SK-N-SH treated with all-trans-retinoic acid at 6 μM for 48 hours (cell line): ENCODE measurements at regions not wholly inside any gene's neighbourhood (a gene's known extent, or its start where the extent isn't known, plus 50 kb on each side); places are given as distances from the start of the nearest gene placed in this dataset.

Experiments used
- ATAC-seq: fragments of 200-7000 bp; cut with Tn5 transposase; 3 replicates; pipeline ENCODE4 v1.9.1; 2020; ENCODE audit warnings: mild to moderate bottlenecking, moderate library complexity
- ARNTL ChIP-seq: fragments of 450-650 bp; formaldehyde crosslinking; IDR thresholded peaks from 2 replicates; pipeline ENCODE4 v1.5.0; 2020; ENCODE audit warnings: low read depth, mild to moderate bottlenecking, moderate library complexity, borderline replicate concordance
- BACH2 ChIP-seq: fragments of 250-450 bp; sonication (Bioruptor Pico); IDR thresholded peaks from 2 replicates; pipeline ENCODE4 v1.9.0; 2021; ENCODE audit warnings: mild to moderate bottlenecking, borderline replicate concordance
- ESRRG ChIP-seq: fragments of 250-450 bp; sonication (Bioruptor Pico); IDR thresholded peaks from 2 replicates; pipeline ENCODE4 v1.6.1; 2021; ENCODE audit warnings: mild to moderate bottlenecking
- GLIS3 ChIP-seq: fragments of 250-450 bp; sonication (Bioruptor Pico); IDR thresholded peaks from 2 replicates; pipeline ENCODE4 v1.5.0; 2020; ENCODE audit warnings: mild to moderate bottlenecking, moderate library complexity
- ISL1 ChIP-seq: fragments of 250-450 bp; sonication (Bioruptor Pico); IDR thresholded peaks from 2 replicates; pipeline ENCODE4 v2.1.2; 2022; ENCODE audit warnings: mild to moderate bottlenecking, moderate library complexity
- OSR1 ChIP-seq: fragments of 250-450 bp; sonication (Bioruptor Pico); IDR thresholded peaks from 2 replicates; pipeline ENCODE4 v1.8.0; 2022; ENCODE audit warnings: moderate library complexity, mild to moderate bottlenecking, inconsistent platforms
- PPARA ChIP-seq: fragments of 250-450 bp; sonication (Bioruptor Pico); IDR thresholded peaks from 2 replicates; pipeline ENCODE4 v1.5.0; 2020; ENCODE audit warnings: mild to moderate bottlenecking, borderline replicate concordance
- RARB ChIP-seq: fragments of 250-450 bp; sonication (Bioruptor Pico); IDR thresholded peaks from 2 replicates; pipeline ENCODE4 v1.8.0; 2021; ENCODE audit warnings: mild to moderate bottlenecking, moderate library complexity
- SNAI2 ChIP-seq: fragments of 250-450 bp; sonication (Bioruptor Pico); IDR thresholded peaks from 2 replicates; pipeline ENCODE4 v1.5.0; 2020; ENCODE audit warnings: mild to moderate bottlenecking, moderate library complexity
- TCF4 ChIP-seq: fragments of 250-450 bp; sonication (Bioruptor Pico); IDR thresholded peaks from 2 replicates; pipeline ENCODE4 v1.8.0; 2021; ENCODE audit warnings: mild to moderate bottlenecking, moderate library complexity, borderline replicate concordance
- TOX ChIP-seq: fragments of 250-450 bp; sonication (Bioruptor Pico); IDR thresholded peaks from 2 replicates; pipeline ENCODE4 v1.8.0; 2021; ENCODE audit warnings: mild to moderate bottlenecking, moderate library complexity, borderline replicate concordance
- ZC3H10 ChIP-seq: fragments of 250-450 bp; sonication (Bioruptor Pico); IDR thresholded peaks from 2 replicates; pipeline ENCODE4 v1.5.1; 2021; ENCODE audit warnings: mild to moderate bottlenecking, moderate library complexity
- ZFP3 ChIP-seq: fragments of 250-450 bp; sonication (Bioruptor Pico); IDR thresholded peaks from 2 replicates; pipeline ENCODE4 v1.5.0; 2020; ENCODE audit warnings: mild to moderate bottlenecking, moderate library complexity
- ZFP30 ChIP-seq: fragments of 450-650 bp; formaldehyde crosslinking; IDR thresholded peaks from 2 replicates; pipeline ENCODE4 v1.5.0; 2022; ENCODE audit warnings: mild to moderate bottlenecking, moderate library complexity
- ZNF565 ChIP-seq: fragments of 450-650 bp; formaldehyde crosslinking; conservative IDR thresholded peaks from 2 replicates; pipeline ENCODE4 v1.5.0; 2020; ENCODE audit warnings: low read depth, mild to moderate bottlenecking, moderate library complexity
- ZNF70 ChIP-seq: fragments of 450-650 bp; formaldehyde crosslinking; IDR thresholded peaks from 2 replicates; pipeline ENCODE4 v1.5.0; 2020; ENCODE audit warnings: mild to moderate bottlenecking, moderate library complexity
- ZNF8 ChIP-seq: fragments of 450-650 bp; formaldehyde crosslinking; IDR thresholded peaks from 2 replicates; pipeline ENCODE4 v1.5.0; 2020; ENCODE audit warnings: mild to moderate bottlenecking, moderate library complexity
- TF ChIP-seq, protein P1 (sequence below): fragments of 250-450 bp; sonication (Bioruptor Pico); IDR thresholded peaks from 2 replicates; pipeline ENCODE4 v1.5.1; 2020; ENCODE audit warnings: low read depth, mild to moderate bottlenecking, moderate library complexity
- TF ChIP-seq, protein P2 (sequence below): fragments of 250-450 bp; sonication (Bioruptor Pico); IDR thresholded peaks from 2 replicates; pipeline ENCODE4 v1.5.0; 2020; ENCODE audit warnings: mild to moderate bottlenecking, moderate library complexity
- TF ChIP-seq, protein P3 (sequence below): fragments of 250-450 bp; sonication (Bioruptor Pico); IDR thresholded peaks from 2 replicates; pipeline ENCODE4 v1.8.0; 2021; ENCODE audit warnings: low read depth, mild to moderate bottlenecking, moderate library complexity, borderline replicate concordance
- TF ChIP-seq, protein P4 (sequence below): fragments of 250-450 bp; sonication (Bioruptor Pico); IDR thresholded peaks from 2 replicates; pipeline ENCODE4 v1.5.1; 2021; ENCODE audit warnings: mild to moderate bottlenecking, moderate library complexity

DNA sequence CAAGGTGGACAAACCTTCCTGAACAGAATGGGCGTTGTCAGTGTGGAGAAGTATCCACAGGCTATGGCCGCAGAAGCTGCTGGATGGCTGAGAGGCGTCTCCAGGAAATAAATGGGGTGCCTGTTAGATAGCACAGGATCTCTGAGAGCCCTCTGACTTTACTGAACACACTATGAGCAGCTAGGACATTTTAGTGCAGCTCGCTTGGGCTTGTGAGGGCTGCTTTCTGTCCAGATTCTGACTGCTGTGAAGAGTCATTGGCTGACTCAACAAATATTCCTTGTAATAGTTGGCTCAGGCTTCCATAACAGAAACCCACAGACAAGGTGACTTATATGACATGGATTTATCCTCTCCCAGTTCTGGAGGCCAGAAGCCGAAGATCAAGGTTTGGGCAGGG lies 100.2 kb upstream of the SNTG2 start:
- TF ChIP-seq, protein P1, sequence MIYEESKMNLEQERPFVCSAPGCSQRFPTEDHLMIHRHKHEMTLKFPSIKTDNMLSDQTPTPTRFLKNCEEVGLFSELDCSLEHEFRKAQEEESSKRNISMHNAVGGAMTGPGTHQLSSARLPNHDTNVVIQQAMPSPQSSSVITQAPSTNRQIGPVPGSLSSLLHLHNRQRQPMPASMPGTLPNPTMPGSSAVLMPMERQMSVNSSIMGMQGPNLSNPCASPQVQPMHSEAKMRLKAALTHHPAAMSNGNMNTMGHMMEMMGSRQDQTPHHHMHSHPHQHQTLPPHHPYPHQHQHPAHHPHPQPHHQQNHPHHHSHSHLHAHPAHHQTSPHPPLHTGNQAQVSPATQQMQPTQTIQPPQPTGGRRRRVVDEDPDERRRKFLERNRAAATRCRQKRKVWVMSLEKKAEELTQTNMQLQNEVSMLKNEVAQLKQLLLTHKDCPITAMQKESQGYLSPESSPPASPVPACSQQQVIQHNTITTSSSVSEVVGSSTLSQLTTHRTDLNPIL = no peak
- TF ChIP-seq SNAI2 = no peak
- TF ChIP-seq ZFP3 = no peak
- ATAC-seq = no peak

DNA sequence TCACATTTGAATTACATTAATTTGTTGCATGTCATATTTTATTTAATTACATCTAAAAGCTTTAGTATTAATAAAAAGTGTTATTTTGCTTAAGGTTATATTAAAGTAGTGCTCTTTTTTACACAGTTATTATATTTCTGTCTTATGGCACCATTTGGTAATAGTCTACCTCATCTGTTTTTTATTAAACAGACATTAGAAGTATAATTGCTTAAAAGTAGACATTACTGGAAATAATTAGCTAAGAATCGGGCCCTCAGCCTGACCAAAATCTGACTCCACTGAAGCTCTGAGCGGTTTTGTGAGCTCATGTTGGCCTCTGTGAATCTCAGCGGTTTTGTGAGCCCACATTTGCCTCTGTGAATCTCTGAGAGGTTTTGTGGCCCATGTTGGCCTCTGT lies 102.5 kb upstream of the SNTG2 start:
- peak; percentile 19; the same call in 1 of the 3 replicates for ATAC-seq
- TF ChIP-seq, protein P2, sequence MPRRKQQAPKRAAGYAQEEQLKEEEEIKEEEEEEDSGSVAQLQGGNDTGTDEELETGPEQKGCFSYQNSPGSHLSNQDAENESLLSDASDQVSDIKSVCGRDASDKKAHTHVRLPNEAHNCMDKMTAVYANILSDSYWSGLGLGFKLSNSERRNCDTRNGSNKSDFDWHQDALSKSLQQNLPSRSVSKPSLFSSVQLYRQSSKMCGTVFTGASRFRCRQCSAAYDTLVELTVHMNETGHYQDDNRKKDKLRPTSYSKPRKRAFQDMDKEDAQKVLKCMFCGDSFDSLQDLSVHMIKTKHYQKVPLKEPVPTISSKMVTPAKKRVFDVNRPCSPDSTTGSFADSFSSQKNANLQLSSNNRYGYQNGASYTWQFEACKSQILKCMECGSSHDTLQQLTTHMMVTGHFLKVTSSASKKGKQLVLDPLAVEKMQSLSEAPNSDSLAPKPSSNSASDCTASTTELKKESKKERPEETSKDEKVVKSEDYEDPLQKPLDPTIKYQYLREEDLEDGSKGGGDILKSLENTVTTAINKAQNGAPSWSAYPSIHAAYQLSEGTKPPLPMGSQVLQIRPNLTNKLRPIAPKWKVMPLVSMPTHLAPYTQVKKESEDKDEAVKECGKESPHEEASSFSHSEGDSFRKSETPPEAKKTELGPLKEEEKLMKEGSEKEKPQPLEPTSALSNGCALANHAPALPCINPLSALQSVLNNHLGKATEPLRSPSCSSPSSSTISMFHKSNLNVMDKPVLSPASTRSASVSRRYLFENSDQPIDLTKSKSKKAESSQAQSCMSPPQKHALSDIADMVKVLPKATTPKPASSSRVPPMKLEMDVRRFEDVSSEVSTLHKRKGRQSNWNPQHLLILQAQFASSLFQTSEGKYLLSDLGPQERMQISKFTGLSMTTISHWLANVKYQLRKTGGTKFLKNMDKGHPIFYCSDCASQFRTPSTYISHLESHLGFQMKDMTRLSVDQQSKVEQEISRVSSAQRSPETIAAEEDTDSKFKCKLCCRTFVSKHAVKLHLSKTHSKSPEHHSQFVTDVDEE (CRISPR knock-in tag) = peak; percentile 20; the same call in 1 of the 2 replicates
- TF ChIP-seq TCF4 (CRISPR knock-in tag) (peak; percentile 96), ISL1 (0 out of 2 replicates have a peak, but pooled peaks have one; percentile 24), OSR1 (CRISPR knock-in tag) (no peak), SNAI2 (no peak), PPARA (0 out of 2 replicates have a peak, but pooled peaks have one; percentile 19), GLIS3 (CRISPR knock-in tag) (no peak)
- TF ChIP-seq, protein P3, sequence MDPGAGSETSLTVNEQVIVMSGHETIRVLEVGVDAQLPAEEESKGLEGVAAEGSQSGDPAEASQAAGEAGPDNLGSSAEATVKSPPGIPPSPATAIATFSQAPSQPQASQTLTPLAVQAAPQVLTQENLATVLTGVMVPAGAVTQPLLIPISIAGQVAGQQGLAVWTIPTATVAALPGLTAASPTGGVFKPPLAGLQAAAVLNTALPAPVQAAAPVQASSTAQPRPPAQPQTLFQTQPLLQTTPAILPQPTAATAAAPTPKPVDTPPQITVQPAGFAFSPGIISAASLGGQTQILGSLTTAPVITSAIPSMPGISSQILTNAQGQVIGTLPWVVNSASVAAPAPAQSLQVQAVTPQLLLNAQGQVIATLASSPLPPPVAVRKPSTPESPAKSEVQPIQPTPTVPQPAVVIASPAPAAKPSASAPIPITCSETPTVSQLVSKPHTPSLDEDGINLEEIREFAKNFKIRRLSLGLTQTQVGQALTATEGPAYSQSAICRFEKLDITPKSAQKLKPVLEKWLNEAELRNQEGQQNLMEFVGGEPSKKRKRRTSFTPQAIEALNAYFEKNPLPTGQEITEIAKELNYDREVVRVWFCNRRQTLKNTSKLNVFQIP (CRISPR knock-in tag) = no peak
- TF ChIP-seq, protein P4, sequence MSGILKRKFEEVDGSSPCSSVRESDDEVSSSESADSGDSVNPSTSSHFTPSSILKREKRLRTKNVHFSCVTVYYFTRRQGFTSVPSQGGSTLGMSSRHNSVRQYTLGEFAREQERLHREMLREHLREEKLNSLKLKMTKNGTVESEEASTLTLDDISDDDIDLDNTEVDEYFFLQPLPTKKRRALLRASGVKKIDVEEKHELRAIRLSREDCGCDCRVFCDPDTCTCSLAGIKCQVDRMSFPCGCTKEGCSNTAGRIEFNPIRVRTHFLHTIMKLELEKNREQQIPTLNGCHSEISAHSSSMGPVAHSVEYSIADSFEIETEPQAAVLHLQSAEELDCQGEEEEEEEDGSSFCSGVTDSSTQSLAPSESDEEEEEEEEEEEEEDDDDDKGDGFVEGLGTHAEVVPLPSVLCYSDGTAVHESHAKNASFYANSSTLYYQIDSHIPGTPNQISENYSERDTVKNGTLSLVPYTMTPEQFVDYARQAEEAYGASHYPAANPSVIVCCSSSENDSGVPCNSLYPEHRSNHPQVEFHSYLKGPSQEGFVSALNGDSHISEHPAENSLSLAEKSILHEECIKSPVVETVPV (CRISPR knock-in tag) = peak; percentile 68; the same call in 1 of the 2 replicates

DNA sequence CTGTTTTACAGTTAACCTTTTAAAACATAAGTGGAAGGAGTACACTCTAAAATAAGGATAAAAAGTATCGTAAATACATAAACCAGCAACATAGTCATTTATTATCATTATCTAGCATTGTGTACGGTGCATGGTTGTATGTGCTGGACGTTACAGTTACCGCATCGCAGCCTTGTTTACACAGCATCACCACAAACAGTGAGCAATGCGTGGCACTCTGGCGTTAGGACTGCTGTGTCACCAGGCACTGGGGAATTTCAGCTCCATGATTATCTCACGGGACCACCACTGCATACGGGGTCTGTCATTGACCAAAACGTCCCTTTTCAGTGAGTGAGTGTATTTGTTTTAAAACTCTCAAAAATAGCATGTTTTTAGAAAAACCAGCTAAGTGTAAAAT lies 103.0 kb upstream of the SNTG2 start:
- ATAC-seq = no peak
- TF ChIP-seq ZC3H10 (CRISPR knock-in tag) (no peak), RARB (CRISPR knock-in tag) (no peak), ZNF565 (CRISPR knock-in tag) (no peak), ISL1 (no peak)

DNA sequence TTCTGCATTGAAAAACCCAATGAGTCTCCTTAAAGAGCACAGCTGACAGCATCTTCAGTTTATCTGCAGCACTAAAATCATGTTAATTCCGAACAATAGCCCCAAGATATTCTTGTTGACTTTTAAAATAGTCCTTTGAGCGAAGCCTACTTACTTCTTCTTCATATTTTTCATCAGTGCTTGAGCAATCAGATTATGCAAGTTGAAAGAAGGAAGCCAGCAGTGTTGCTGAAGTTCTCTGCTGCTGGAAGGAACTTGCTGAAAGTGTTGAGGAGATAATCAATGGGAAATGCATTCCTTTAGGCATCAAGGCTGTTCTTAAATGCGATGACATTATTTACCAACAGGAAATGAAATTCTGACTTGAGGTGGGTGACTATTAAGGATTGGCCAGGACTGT lies 105.9 kb upstream of the SNTG2 start:
- no peak for TF ChIP-seq ZFP3
- no peak for ATAC-seq

DNA sequence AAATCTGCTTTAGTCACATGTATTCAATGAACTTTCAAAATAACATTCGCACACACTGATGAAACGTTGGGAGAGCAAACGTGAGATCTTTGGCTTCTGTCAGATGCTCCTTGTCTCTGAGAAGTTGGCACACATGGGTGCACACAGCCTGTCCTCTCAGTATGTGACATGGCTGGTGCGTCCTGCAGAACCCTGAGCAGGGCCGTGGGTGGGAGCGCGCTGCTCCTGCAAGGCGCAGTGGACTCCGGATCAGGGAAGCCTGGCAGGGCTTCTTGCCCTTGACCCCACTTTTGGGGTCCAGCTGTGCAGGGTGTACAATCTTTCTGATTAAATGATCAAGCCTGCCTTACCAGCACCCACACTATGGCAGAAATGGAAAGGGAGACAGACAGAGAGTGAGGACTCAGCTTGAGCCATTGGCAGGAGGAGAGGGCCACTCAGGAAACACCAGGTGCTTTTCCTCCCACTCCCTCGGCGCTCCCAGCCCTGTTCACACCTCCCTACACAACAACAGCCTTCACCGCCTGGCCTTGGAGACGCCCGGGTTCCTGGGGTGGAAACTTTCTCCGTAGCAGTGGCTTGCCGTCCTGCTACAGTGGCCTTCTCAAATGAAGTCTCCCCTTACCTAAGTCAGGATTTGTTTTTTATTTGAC lies 108.4 kb upstream of the SNTG2 start:
- no peak for TF ChIP-seq TCF4 (CRISPR knock-in tag)
- TF ChIP-seq, protein P4 (CRISPR knock-in tag) = no peak
- no peak for TF ChIP-seq OSR1 (CRISPR knock-in tag)
- no peak for TF ChIP-seq PPARA
- TF ChIP-seq ARNTL = no peak
- no peak for TF ChIP-seq TOX (CRISPR knock-in tag)
- TF ChIP-seq ZFP3 = no peak
- no peak for TF ChIP-seq SNAI2
- TF ChIP-seq BACH2 (CRISPR knock-in tag) = no peak
- no peak for TF ChIP-seq GLIS3 (CRISPR knock-in tag)
- no peak for TF ChIP-seq ESRRG (CRISPR knock-in tag)
- TF ChIP-seq ZNF565 (CRISPR knock-in tag) = no peak
- no peak for TF ChIP-seq ZNF70 (CRISPR knock-in tag)
- TF ChIP-seq ZC3H10 (CRISPR knock-in tag) = no peak
- no peak for TF ChIP-seq RARB (CRISPR knock-in tag)
- TF ChIP-seq ZNF8 (CRISPR knock-in tag) = no peak
- no peak for TF ChIP-seq ZFP30 (CRISPR knock-in tag)
- ATAC-seq = no peak
